GM23338 (cell line): ENCODE measurements at regions not wholly inside any gene's neighbourhood (a gene's known extent, or its start where the extent isn't known, plus 50 kb on each side); places are given as distances from the start of the nearest gene placed in this dataset.

Source experiments
- ATAC-seq: fragments of 200-7000 bp; cut with Tn5 transposase; 3 replicates; pipeline ENCODE4 v1.9.1; 2020
- DNase-seq: peaks from one replicate; pipeline ENCODE4 v3.0.0-alpha.2; 2015; ENCODE audit warnings: low spot score
- H2AFZ ChIP-seq: fragments of 200-600 bp; sonication (generic); 2 replicates; pipeline ENCODE4 v1.8.0; 2016; ENCODE audit warnings: antibody characterized with exemption, mild to moderate bottlenecking, moderate library complexity
- H3F3A ChIP-seq: fragments of 200-600 bp; sonication (generic); replicated peaks from 2 replicates; pipeline ENCODE4 v1.8.0; 2017; ENCODE audit warnings: antibody characterized with exemption, mixed run types, low read depth
- H3K27ac ChIP-seq: fragments of 200-600 bp; sonication (generic); 2 replicates; pipeline ENCODE4 v1.6.1; 2016; ENCODE audit warnings: low read depth
- H3K27me3 ChIP-seq: fragments of 200-600 bp; sonication (generic); 2 replicates; pipeline ENCODE4 v1.8.0; 2016; ENCODE audit warnings: mild to moderate bottlenecking, mixed run types, moderate library complexity; ENCODE audit not compliant: insufficient read depth
- H3K36me3 ChIP-seq: fragments of 200-600 bp; sonication (generic); 2 replicates; pipeline ENCODE4 v1.8.0; 2016; ENCODE audit warnings: mild to moderate bottlenecking; ENCODE audit not compliant: insufficient read depth
- H3K4me1 ChIP-seq: fragments of 200-600 bp; sonication (generic); 2 replicates; pipeline ENCODE4 v1.8.0; 2016; ENCODE audit warnings: mild to moderate bottlenecking, moderate library complexity; ENCODE audit not compliant: insufficient read depth
- H3K4me2 ChIP-seq: fragments of 200-600 bp; sonication (generic); 2 replicates; pipeline ENCODE4 v1.7.1; 2017; ENCODE audit warnings: mixed run types
- H3K4me3 ChIP-seq: fragments of 200-600 bp; sonication (generic); 2 replicates; pipeline ENCODE4 v1.6.1; 2016; ENCODE audit warnings: mixed run types
- H3K79me2 ChIP-seq: fragments of 200-600 bp; sonication (generic); replicated peaks from 2 replicates; pipeline ENCODE4 v1.8.0; 2017; ENCODE audit warnings: mild to moderate bottlenecking; ENCODE audit not compliant: insufficient read depth
- H3K9me2 ChIP-seq: fragments of 200-600 bp; sonication (generic); 2 replicates; pipeline ENCODE4 v1.8.0; 2017; ENCODE audit not compliant: insufficient read depth
- H4K20me1 ChIP-seq: fragments of 200-600 bp; sonication (generic); replicated peaks from 2 replicates; pipeline ENCODE4 v1.8.0; 2017; ENCODE audit warnings: mild to moderate bottlenecking; ENCODE audit not compliant: insufficient read depth
- H3K27ac Mint-ChIP-seq: 2 replicates; pipeline ENCODE4 v1.8.0; 2020; ENCODE audit warnings: inconsistent platforms, mild to moderate bottlenecking, moderate library complexity, mixed read lengths
- H3K27me3 Mint-ChIP-seq: 3 replicates; pipeline ENCODE4 v1.8.0; 2022; ENCODE audit warnings: low read depth, mild to moderate bottlenecking, moderate library complexity, mixed read lengths, inconsistent platforms; ENCODE audit not compliant: insufficient read depth, poor library complexity
- H3K36me3 Mint-ChIP-seq: 3 replicates; pipeline ENCODE4 v1.8.0; 2021; ENCODE audit warnings: low read depth, mild to moderate bottlenecking, inconsistent platforms, moderate library complexity, mixed read lengths
- H3K4me1 Mint-ChIP-seq: 3 replicates; pipeline ENCODE4 v1.8.0; 2020; ENCODE audit warnings: mild to moderate bottlenecking, inconsistent platforms, mixed read lengths
- H3K4me3 Mint-ChIP-seq: 3 replicates; pipeline ENCODE4 v1.8.0; 2021; ENCODE audit warnings: moderate library complexity, mild to moderate bottlenecking, inconsistent platforms, mixed read lengths
- H3K9me3 Mint-ChIP-seq: 3 replicates; pipeline ENCODE4 v1.8.0; 2020; ENCODE audit warnings: moderate library complexity, mild to moderate bottlenecking, inconsistent platforms, mixed read lengths
- CREB1 ChIP-seq: fragments of 250-450 bp; sonication (Bioruptor Pico); IDR thresholded peaks from 2 replicates; pipeline ENCODE4 v1.5.0; 2020; ENCODE audit warnings: low read depth, mild to moderate bottlenecking, moderate library complexity
- CTCF ChIP-seq, 2 experiments: fragments of 200-600 bp in 1 of 2; sonication (generic) in 1 of 2; conservative IDR thresholded peaks; 2 replicates each; pipeline versions ENCODE4 v1.5.1 to v1.6.1; 2016 to 2017; ENCODE audit warnings: antibody characterized with exemption in 2 of 2, low read depth in 2 of 2, mild to moderate bottlenecking in 2 of 2, moderate library complexity in 1 of 2
- ETS1 ChIP-seq: IDR thresholded peaks from 2 replicates; pipeline ENCODE4 v1.6.1; 2016; ENCODE audit warnings: antibody characterized with exemption
- EZH2 ChIP-seq: fragments of 200-600 bp; sonication (generic); IDR thresholded peaks from one replicate; pipeline ENCODE4 v1.8.0; 2017; ENCODE audit warnings: antibody characterized with exemption, mild to moderate bottlenecking, low read depth; ENCODE audit not compliant: unreplicated experiment
- EZH2phosphoT487 ChIP-seq: fragments of 200-600 bp; sonication (generic); IDR thresholded peaks from one replicate; pipeline ENCODE4 v1.8.1; 2018; ENCODE audit warnings: antibody characterized with exemption; ENCODE audit not compliant: unreplicated experiment
- JUNB ChIP-seq: IDR thresholded peaks from one replicate; pipeline ENCODE4 v1.6.1; 2016; ENCODE audit warnings: antibody characterized with exemption; ENCODE audit not compliant: unreplicated experiment
- NANOG ChIP-seq: IDR thresholded peaks from 2 replicates; pipeline ENCODE4 v1.6.1; 2016; ENCODE audit warnings: antibody characterized with exemption, borderline replicate concordance
- POLR2AphosphoS5 ChIP-seq: IDR thresholded peaks from 2 replicates; pipeline ENCODE4 v1.6.1; 2016; ENCODE audit warnings: antibody characterized with exemption, low read depth
- STAT1 ChIP-seq: IDR thresholded peaks from one replicate; pipeline ENCODE4 v1.6.1; 2016; ENCODE audit warnings: antibody characterized with exemption; ENCODE audit not compliant: unreplicated experiment
- ZNF114 ChIP-seq: fragments of 250-450 bp; sonication (Bioruptor Pico); IDR thresholded peaks from 2 replicates; pipeline ENCODE4 v1.5.0; 2020; ENCODE audit warnings: mild to moderate bottlenecking, moderate library complexity
- ZNF331 ChIP-seq: fragments of 250-450 bp; sonication (Bioruptor Pico); IDR thresholded peaks from 2 replicates; pipeline ENCODE4 v1.5.0; 2020; ENCODE audit warnings: low read depth, mild to moderate bottlenecking, moderate library complexity
- ZNF462 ChIP-seq: fragments of 250-450 bp; sonication (Bioruptor Pico); IDR thresholded peaks from 2 replicates; pipeline ENCODE4 v1.5.0; 2020; ENCODE audit warnings: mild to moderate bottlenecking, moderate library complexity

GRCh38 chr18:78607784-78608183 lies 371.8 kb upstream of the SALL3 start:
- TF ChIP-seq POLR2AphosphoS5 (no peak), STAT1 (no peak), EZH2phosphoT487 (no peak), JUNB (no peak), ZNF114 (CRISPR knock-in tag) (no peak), ZNF331 (no peak), EZH2 (no peak), ZNF462 (no peak)
- no peaks in the 10 kb centered on the region for H3K79me2 ChIP-seq
- no peak overlapping the region for H3K27ac ChIP-seq
- ATAC-seq (no peak), DNase-seq (no peak)
- Mint-ChIP-seq H3K36me3 (peaks cover 49% of the 10 kb centered on the region), H3K27ac (no peak overlapping the region), H3K27me3 (peaks cover 5% of the 10 kb centered on the region), H3K4me3 (no peak overlapping the region), H3K4me1 (no peaks in the 10 kb centered on the region), H3K9me3 (peaks cover 96% of the 10 kb centered on the region)
- no peaks in the 10 kb centered on the region for H3K4me1 ChIP-seq
- no peaks in the 10 kb centered on the region for H3K9me2 ChIP-seq
- no peaks in the 10 kb centered on the region for H3K36me3 ChIP-seq
- H4K20me1 ChIP-seq, result no peaks in the 10 kb centered on the region
- H3K4me2 ChIP-seq, result no peak overlapping the region
- H3F3A ChIP-seq, result no peaks in the 10 kb centered on the region
- H3K4me3 ChIP-seq, result no peak overlapping the region
- H2AFZ ChIP-seq, result no peak overlapping the region
- H3K27me3 ChIP-seq, result no peaks in the 10 kb centered on the region

GRCh38 chr18:78610179-78610578 lies 369.4 kb upstream of the SALL3 start:
- H3K4me2 ChIP-seq, result no peak overlapping the region
- no peaks in the 10 kb centered on the region for H3K27me3 ChIP-seq
- Mint-ChIP-seq H3K27me3 (peaks cover 3% of the 10 kb centered on the region), H3K9me3 (peaks cover 86% of the 10 kb centered on the region), H3K4me1 (no peaks in the 10 kb centered on the region), H3K27ac (no peak overlapping the region), H3K4me3 (no peak overlapping the region), H3K36me3 (peaks cover 36% of the 10 kb centered on the region)
- H3K27ac ChIP-seq, result no peak overlapping the region
- H3K4me3 ChIP-seq, result no peak overlapping the region
- H3K36me3 ChIP-seq, result no peaks in the 10 kb centered on the region
- H4K20me1 ChIP-seq, result no peaks in the 10 kb centered on the region
- no peaks in the 10 kb centered on the region for H3F3A ChIP-seq
- ATAC-seq (no peak), DNase-seq (no peak)
- no peaks in the 10 kb centered on the region for H3K79me2 ChIP-seq
- H3K9me2 ChIP-seq, result no peaks in the 10 kb centered on the region
- H2AFZ ChIP-seq, result no peak overlapping the region
- H3K4me1 ChIP-seq, result no peaks in the 10 kb centered on the region
- TF ChIP-seq CREB1 (CRISPR knock-in tag) (no peak), STAT1 (no peak), EZH2 (no peak), NANOG (no peak), POLR2AphosphoS5 (no peak), ZNF114 (CRISPR knock-in tag) (no peak), JUNB (no peak), ETS1 (no peak), CTCF (conservative IDR thresholded peaks at IDR 0.05; ENCODE audit: low read depth in 2 of 2) (no peak), EZH2phosphoT487 (no peak), ZNF331 (no peak)
